ENCODE measurements at regions not wholly inside any gene's neighbourhood (a gene's known extent, or its start where the extent isn't known, plus 50 kb on each side); places are given as distances from the start of the nearest gene placed in this dataset.

DNA sequence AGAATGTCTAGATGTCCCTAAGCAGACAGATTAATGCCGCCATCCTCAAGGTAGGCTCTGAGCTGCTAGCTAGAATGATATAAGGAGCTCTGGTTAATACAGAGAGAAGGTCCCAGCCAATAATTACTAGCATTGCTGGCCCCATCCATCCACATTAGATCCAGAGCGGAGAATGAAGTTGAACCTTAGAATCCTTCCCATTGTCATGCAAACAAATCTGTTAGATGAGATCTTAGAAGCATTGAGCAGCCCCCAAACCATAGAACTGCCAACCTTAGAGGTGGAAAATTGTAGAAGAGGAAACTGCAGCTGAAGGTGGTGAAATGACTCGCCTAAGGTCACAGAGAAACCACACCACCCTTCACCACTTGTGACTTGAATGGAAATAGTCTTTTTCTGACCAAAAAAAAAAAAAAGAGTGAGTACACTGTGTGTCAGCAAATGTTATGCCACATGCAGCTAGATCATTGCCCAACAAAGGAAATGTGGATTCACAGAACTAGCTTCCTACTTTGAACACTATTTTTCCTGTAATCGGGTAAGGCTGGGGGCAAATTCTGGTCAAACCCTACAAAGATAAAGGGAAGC lies 162.1 kb downstream of the SMIM20 start:
- no peak for ATAC-seq (ENCODE audit: insufficient read depth, low read depth)
- no peak for DNase-seq
- no peak overlapping the region for H3K9ac ChIP-seq (ENCODE audit: low read depth, low read length)
- H3K27me3 ChIP-seq (ENCODE audit: insufficient read depth, low read length, poor library complexity): no peaks in the 10 kb centered on the region
- TF ChIP-seq CTCF (IDR thresholded peaks at IDR 0.05; ENCODE audit: borderline replicate concordance, extremely low read depth, low read length, poor library complexity, severe bottlenecking): no peak
- TF ChIP-seq EZH2 (IDR thresholded peaks at IDR 0.05; ENCODE audit: borderline replicate concordance, low read depth, low read length, severe bottlenecking): no peak
- no peaks in the 10 kb centered on the region for H3K4me1 ChIP-seq (ENCODE audit: insufficient read depth, low read length)
- no peak overlapping the region for H3K4me2 ChIP-seq (ENCODE audit: insufficient read depth, low read length)
- H3K79me2 ChIP-seq (ENCODE audit: insufficient read depth, low read length): no peaks in the 10 kb centered on the region
- H3K36me3 ChIP-seq (ENCODE audit: insufficient read depth, low read length): no peaks in the 10 kb centered on the region
- no peak overlapping the region for H3K27ac ChIP-seq (ENCODE audit: low read length)
- no peak overlapping the region for H3K4me3 ChIP-seq (ENCODE audit: low read depth in 1 of 2, low read length in 2 of 2)
- no peaks in the 10 kb centered on the region for H4K20me1 ChIP-seq (ENCODE audit: insufficient read depth, low read length)
- no peaks in the 10 kb centered on the region for H3K9me3 ChIP-seq (ENCODE audit: insufficient read depth, low read length, severe bottlenecking)
- H2AFZ ChIP-seq (ENCODE audit: low read depth, low read length): no peak overlapping the region

- H3K9ac ChIP-seq (ENCODE audit: low read depth, low read length): no peak overlapping the region
- H3K36me3 ChIP-seq (ENCODE audit: insufficient read depth, low read length): no peaks in the 10 kb centered on the region
- H3K27me3 ChIP-seq (ENCODE audit: insufficient read depth, low read length, poor library complexity): no peaks in the 10 kb centered on the region
- TF ChIP-seq CTCF (IDR thresholded peaks at IDR 0.05; ENCODE audit: borderline replicate concordance, extremely low read depth, low read length, poor library complexity, severe bottlenecking) (no peak), EZH2 (IDR thresholded peaks at IDR 0.05; ENCODE audit: borderline replicate concordance, low read depth, low read length, severe bottlenecking) (no peak)
- no peak overlapping the region for H2AFZ ChIP-seq (ENCODE audit: low read depth, low read length)
- H3K79me2 ChIP-seq (ENCODE audit: insufficient read depth, low read length): no peaks in the 10 kb centered on the region
- no peaks in the 10 kb centered on the region for H3K9me3 ChIP-seq (ENCODE audit: insufficient read depth, low read length, severe bottlenecking)
- no peak overlapping the region for H3K27ac ChIP-seq (ENCODE audit: low read length)
- H3K4me3 ChIP-seq (ENCODE audit: low read depth in 1 of 2, low read length in 2 of 2): no peak overlapping the region
- H3K4me2 ChIP-seq (ENCODE audit: insufficient read depth, low read length): no peak overlapping the region
- ATAC-seq (ENCODE audit: insufficient read depth, low read depth) (no peak), DNase-seq (no peak)
- no peaks in the 10 kb centered on the region for H3K4me1 ChIP-seq (ENCODE audit: insufficient read depth, low read length)
- no peaks in the 10 kb centered on the region for H4K20me1 ChIP-seq (ENCODE audit: insufficient read depth, low read length)
These were observed 162.9 kb downstream of the SMIM20 start for GRCh38 chr4:26076896-26077295.

- H4K20me1 ChIP-seq (ENCODE audit: insufficient read depth, low read length): no peaks in the 10 kb centered on the region
- H3K9ac ChIP-seq (ENCODE audit: low read depth, low read length): no peak overlapping the region
- TF ChIP-seq CTCF (IDR thresholded peaks at IDR 0.05; ENCODE audit: borderline replicate concordance, extremely low read depth, low read length, poor library complexity, severe bottlenecking) (no peak), EZH2 (IDR thresholded peaks at IDR 0.05; ENCODE audit: borderline replicate concordance, low read depth, low read length, severe bottlenecking) (no peak)
- no peaks in the 10 kb centered on the region for H3K4me1 ChIP-seq (ENCODE audit: insufficient read depth, low read length)
- H3K9me3 ChIP-seq (ENCODE audit: insufficient read depth, low read length, severe bottlenecking): no peaks in the 10 kb centered on the region
- no peaks in the 10 kb centered on the region for H3K36me3 ChIP-seq (ENCODE audit: insufficient read depth, low read length)
- H3K27me3 ChIP-seq (ENCODE audit: insufficient read depth, low read length, poor library complexity): no peaks in the 10 kb centered on the region
- no peak overlapping the region for H3K4me2 ChIP-seq (ENCODE audit: insufficient read depth, low read length)
- ATAC-seq (ENCODE audit: insufficient read depth, low read depth) (no peak), DNase-seq (no peak)
- no peak overlapping the region for H3K27ac ChIP-seq (ENCODE audit: low read length)
- no peak overlapping the region for H2AFZ ChIP-seq (ENCODE audit: low read depth, low read length)
- no peak overlapping the region for H3K4me3 ChIP-seq (ENCODE audit: low read depth in 1 of 2, low read length in 2 of 2)
- no peaks in the 10 kb centered on the region for H3K79me2 ChIP-seq (ENCODE audit: insufficient read depth, low read length)
These were observed 163.7 kb downstream of the SMIM20 start for GRCh38 chr4:26077756-26078155.
